Psoas muscle (tissue), 7 donors: ENCODE measurements at regions not wholly inside any gene's neighbourhood (a gene's known extent, or its start where the extent isn't known, plus 50 kb on each side); places are given as distances from the start of the nearest gene placed in this dataset.

ENCODE experiments used
- ATAC-seq, 4 donors: fragments of 200-7000 bp; cut with Tn5 transposase; one replicate each; pipeline ENCODE4 v1.9.1; 2020; ENCODE audit warnings: moderate library complexity in 3 of 4, mild to moderate bottlenecking in 2 of 4
- DNase-seq, 2 donors: peaks; one replicate each; pipeline ENCODE4 v3.0.0-alpha.2; 2020
- H3K27ac ChIP-seq: fragments of 200-600 bp; one replicate; pipeline ENCODE4 v1.8.0; 2022
- H3K27me3 ChIP-seq, 3 donors: fragments of 200-600 bp in 1 of 3; one replicate each; pipeline versions ENCODE4 v1.6.1 to v1.8.0; 2013 to 2022; ENCODE audit warnings: low read length in 2 of 3, mild to moderate bottlenecking in 2 of 3, moderate library complexity in 1 of 3; ENCODE audit not compliant: insufficient read depth in 3 of 3
- H3K36me3 ChIP-seq, 2 donors: fragments of 200-600 bp in 1 of 2; one replicate each; pipeline versions ENCODE4 v1.6.1 to v1.8.0; 2013 to 2022; ENCODE audit warnings: low read depth in 1 of 2, mild to moderate bottlenecking in 1 of 2, moderate library complexity in 1 of 2; ENCODE audit not compliant: insufficient read depth in 1 of 2
- H3K4me1 ChIP-seq: fragments of 200-600 bp; one replicate; pipeline ENCODE4 v1.8.0; 2022
- H3K4me3 ChIP-seq: fragments of 200-600 bp; one replicate; pipeline ENCODE4 v1.8.0; 2022; ENCODE audit warnings: mild to moderate bottlenecking
- H3K9me3 ChIP-seq: fragments of 200-600 bp; one replicate; pipeline ENCODE4 v1.8.0; 2022
- CTCF ChIP-seq: fragments of 200-600 bp; IDR thresholded peaks from one replicate; pipeline ENCODE4 v1.8.0; 2022; ENCODE audit warnings: antibody characterized with exemption
- WGBS, 3 donors: extraction: QIAGEN DNeasy Blood & Tissue Kit; methylation state at CpG; one replicate each; pipeline versions ENCODE4 v1.1.6 to v1.1.7; 2013; 5-methylcytosine and 5-hydroxymethylcytosine counted together
- intact Hi-C, 2 donors: fragments of 100-400 bp; cut with DNase I; formaldehyde crosslinking; loops; one replicate each; pipeline versions ENCODE4 v1.11.0 to v1.14.2; 2022
- donor health status: healthy with polysubstance abuse.
- donor health status: DM: no; HTN: no; CAD: no; lungs with moderate emphysema.
- donor health status: Bipolar disorder and iron deficiency.
- donor health status: healthy.
- donor health status: DM: yes; HTN: yes; CAD: no.
- donor health status: DM: no; HTN: no; CAD: no.
- donor health status: DM: yes; HTN: yes; CAD: no.

- ATAC-seq (no peak), DNase-seq (no peak)
- TF ChIP-seq CTCF: no peak
- H3K9me3 ChIP-seq: no peaks in the 10 kb centered on the region
- H3K4me3 ChIP-seq: no peak overlapping the region
- H3K27me3 ChIP-seq: no peaks in the 10 kb centered on the region
- H3K36me3 ChIP-seq: no peaks in the 10 kb centered on the region
- H3K27ac ChIP-seq: no peak overlapping the region
- H3K4me1 ChIP-seq: no peaks in the 10 kb centered on the region
- intact Hi-C loops: no loop called here
Measured at GRCh38 chr11:98104249-98104648, 916.5 kb upstream of the CNTN5 start.

DNA sequence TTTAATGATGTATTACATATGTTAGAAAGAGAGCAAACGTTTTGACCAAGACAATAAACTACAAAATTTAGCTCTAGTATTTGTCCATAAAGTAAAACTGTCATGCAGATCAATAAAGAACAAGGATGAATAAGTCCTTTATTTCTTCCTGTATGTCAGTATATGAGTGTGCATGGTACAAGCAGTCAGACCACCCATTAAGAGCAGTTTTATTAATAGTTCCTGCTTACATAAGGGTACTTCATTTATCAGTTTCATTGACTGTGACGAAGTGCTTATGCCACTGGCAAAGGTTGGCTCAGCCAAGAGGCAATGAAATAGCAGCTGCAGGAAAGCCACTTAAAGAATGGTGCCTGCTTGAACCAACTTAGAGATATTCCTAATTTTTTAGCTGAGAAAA is 913.0 kb upstream of the CNTN5 start:
- ATAC-seq: no peak
- DNase-seq: no peak
- intact Hi-C loops: no loop called here

GRCh38 chr11:98110030-98110429 is 910.7 kb upstream of the CNTN5 start:
- Histone ChIP-seq H3K27ac (no peak overlapping the region), H3K4me3 (no peak overlapping the region), H3K36me3 (no peaks in the 10 kb centered on the region), H3K27me3 (no peaks in the 10 kb centered on the region), H3K4me1 (no peaks in the 10 kb centered on the region), H3K9me3 (no peaks in the 10 kb centered on the region)
- DNase-seq (no peak), ATAC-seq (no peak)
- WGBS, 3 donors: 89 to 94% (median 90%) methylated on average over 5 of the region's 5 CpGs
- TF ChIP-seq CTCF: no peak
- intact Hi-C loops: no loop called here

More for the DNA sequence above, 913.0 kb upstream of the CNTN5 start:
- TF ChIP-seq CTCF: no peak
- H3K4me1 ChIP-seq: no peaks in the 10 kb centered on the region
- H3K36me3 ChIP-seq: no peaks in the 10 kb centered on the region
- WGBS, 3 donors: 16 to 25% (median 16%) methylated on average over 2 of the region's 2 CpGs
- H3K27me3 ChIP-seq: no peaks in the 10 kb centered on the region
- no peaks in the 10 kb centered on the region for H3K9me3 ChIP-seq
- no peak overlapping the region for H3K27ac ChIP-seq
- no peak overlapping the region for H3K4me3 ChIP-seq

DNA sequence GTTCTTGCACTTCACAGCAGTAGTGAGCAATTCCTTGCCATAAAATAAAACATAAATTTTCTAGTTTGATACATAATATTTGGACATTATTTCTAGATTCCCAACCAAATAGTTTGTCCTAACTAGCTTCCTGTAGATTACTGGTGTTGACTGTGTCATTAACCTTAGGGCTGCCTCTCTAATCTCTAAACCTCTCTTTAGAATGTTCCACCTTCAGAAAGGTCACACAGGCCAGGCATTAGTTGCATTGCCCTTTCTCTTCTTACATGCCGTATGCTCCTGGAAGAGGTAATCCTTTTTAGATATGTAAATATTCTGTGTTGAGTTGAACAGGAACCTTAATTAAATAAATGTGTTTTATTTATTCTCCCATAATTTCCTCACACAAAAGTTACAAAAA is 904.9 kb upstream of the CNTN5 start:
- ATAC-seq (no peak), DNase-seq (no peak)
- intact Hi-C loops: no loop called here
- H3K9me3 ChIP-seq: no peaks in the 10 kb centered on the region
- 32 to 53% (median 46%) methylated on average over 1 of the region's 1 CpG for WGBS, 3 donors
- TF ChIP-seq CTCF: no peak
- no peaks in the 10 kb centered on the region for H3K4me1 ChIP-seq
- no peak overlapping the region for H3K4me3 ChIP-seq
- no peak overlapping the region for H3K27ac ChIP-seq
- H3K36me3 ChIP-seq: no peaks in the 10 kb centered on the region
- H3K27me3 ChIP-seq: no peaks in the 10 kb centered on the region

DNA sequence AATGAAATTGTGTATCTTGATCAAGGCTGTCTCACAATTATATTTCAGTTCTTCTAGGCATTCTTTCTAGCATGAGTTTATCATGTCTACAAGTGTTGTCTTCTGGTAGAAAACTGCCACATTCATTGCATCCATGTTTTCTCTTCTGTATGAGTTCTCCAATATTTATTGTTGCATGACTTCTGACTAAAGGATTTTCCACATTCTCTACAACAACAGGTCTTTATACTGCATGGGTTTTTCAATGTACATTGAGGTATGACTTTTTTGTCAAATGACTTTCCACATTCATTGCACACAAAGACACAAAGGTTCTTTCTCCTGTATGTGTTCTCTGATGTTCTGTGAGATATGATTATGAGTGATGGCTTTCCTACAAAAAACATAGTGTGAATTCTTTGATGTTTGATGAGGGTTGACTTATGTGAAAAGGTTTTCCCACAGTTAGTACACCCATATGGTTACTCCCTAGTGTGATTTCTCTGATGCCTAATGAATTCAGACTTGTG is 890.6 kb upstream of the CNTN5 start:
- H3K4me1 ChIP-seq: no peaks in the 10 kb centered on the region
- ATAC-seq (no peak), DNase-seq (no peak)
- intact Hi-C loops: no loop called here
- H3K36me3 ChIP-seq: no peaks in the 10 kb centered on the region
- H3K27ac ChIP-seq: no peak overlapping the region
- no peak for TF ChIP-seq CTCF
- no peaks in the 10 kb centered on the region for H3K27me3 ChIP-seq
- H3K4me3 ChIP-seq: no peak overlapping the region
- H3K9me3 ChIP-seq: no peaks in the 10 kb centered on the region
